GM18508 (cell line): ENCODE measurements at regions not wholly inside any gene's neighbourhood (a gene's known extent, or its start where the extent isn't known, plus 50 kb on each side); places are given as distances from the start of the nearest gene placed in this dataset.
"Not testable (repeated sequence)": the region's sequence is repeated elsewhere in the genome, so short reads cannot be mapped to it uniquely, and the experiment has no call there.

Experiments used
- ATAC-seq: cut with Tn5 transposase; IDR thresholded peaks from one replicate; pipeline ENCODE4 v1.9.1; 2021; ENCODE audit warnings: moderate number of reproducible peaks; ENCODE audit not compliant: insufficient read depth, unreplicated experiment

- ATAC-seq = no peak
These were observed 657.9 kb downstream of the TAF11L14 start for GRCh38 chr5:18292146-18292545.

- ATAC-seq = not testable (repeated sequence)
These were observed 661.4 kb downstream of the TAF11L14 start for GRCh38 chr5:18295696-18296095.

DNA sequence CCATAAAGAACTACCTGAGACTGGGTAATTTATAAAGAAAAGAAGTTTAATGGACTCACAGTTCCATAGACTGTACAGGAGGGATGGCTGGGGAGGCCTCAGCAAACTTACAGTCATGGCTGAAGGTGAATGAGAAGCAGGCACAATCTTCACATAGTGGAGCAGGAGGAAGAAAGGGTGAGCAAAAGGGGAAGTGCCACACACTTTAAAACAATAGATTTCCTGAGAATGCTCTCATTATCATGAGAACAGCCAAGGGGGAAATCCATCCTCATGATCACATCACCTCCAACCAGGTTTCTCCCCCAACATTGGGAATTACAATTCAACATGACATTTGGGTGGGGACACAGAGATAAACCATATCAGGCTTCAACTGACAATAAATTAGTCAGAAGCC is 664.9 kb downstream of the TAF11L14 start:
- no peak for ATAC-seq

- ATAC-seq = peak; percentile 72
These were observed 671.1 kb downstream of the TAF11L14 start for GRCh38 chr5:18305288-18305924.

DNA sequence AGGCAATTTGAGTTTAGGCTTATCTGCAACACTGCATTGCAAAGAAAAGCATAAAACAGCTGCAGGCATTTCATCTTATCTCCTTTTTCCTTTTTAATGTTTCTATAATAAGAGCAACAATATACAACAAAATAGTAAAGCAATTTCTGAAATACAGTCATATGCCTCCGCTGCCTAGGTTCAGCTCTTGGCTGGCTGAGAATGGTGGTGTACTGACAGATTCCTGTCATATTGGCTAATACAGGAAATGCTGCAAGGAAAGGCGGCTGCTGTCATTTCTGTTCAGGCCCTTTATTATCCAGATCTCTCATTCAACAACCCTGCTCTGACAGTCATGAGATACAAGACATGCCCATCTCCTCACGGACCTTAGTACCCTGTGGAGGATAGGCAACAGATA is 677.0 kb downstream of the TAF11L14 start:
- no peak for ATAC-seq

GRCh38 chr5:18312016-18312415 is 677.8 kb downstream of the TAF11L14 start:
- no peak for ATAC-seq

GRCh38 chr5:18314192-18314778 is 680.0 kb downstream of the TAF11L14 start:
- ATAC-seq = no peak

DNA sequence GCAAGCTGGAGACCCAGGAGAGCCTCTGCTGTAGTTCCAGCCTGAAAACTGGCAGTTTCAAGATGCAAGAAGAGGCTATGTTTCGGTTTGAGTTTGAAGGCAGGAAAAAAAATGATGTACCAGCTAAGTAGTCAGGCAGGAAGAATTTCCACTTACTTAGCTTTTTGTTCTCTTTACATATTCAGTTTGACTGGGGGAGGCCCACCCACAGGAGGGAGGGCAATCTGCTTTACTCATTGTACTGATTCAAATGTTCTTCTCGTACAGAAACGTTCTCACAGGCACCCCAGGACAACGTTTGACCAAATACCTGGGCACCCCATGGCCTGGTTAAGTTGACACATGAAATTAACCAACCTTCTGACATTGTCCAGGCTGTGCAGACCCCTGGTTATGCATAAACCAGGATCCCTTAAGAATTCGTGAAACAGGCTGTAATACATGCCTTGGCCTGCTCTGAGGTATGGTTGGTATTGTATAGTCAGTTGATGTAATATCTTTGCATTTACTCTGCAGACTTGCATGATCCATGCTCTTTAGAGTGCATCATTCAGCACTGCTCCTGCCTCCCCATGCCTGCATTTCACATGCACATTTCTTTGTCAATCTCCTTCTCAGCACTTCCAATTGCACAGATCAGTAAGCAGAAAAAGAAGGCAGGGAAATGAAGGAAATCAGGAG is 687.1 kb downstream of the TAF11L14 start:
- ATAC-seq = no peak

DNA sequence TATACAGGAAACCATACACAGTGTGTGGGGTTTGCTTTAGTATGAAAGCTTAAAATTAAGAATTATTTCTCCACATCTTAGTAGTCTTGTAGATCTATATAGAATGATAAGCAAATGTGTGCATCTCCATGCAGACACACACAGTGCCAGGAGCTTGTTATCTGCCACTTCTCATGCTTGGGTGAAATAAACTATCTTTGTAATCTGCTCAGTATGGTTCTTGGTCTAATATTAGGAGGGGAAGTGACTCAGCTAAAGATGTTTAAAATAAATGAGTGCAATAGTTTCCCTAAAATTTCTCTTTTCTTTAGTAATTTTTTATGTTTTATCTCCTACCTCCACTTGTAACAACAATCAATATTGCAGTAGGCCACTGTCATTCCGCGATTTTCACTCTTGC is 689.6 kb downstream of the TAF11L14 start:
- ATAC-seq = no peak

- no peak for ATAC-seq
These were observed 691.2 kb downstream of the TAF11L14 start for GRCh38 chr5:18325431-18325830.

DNA sequence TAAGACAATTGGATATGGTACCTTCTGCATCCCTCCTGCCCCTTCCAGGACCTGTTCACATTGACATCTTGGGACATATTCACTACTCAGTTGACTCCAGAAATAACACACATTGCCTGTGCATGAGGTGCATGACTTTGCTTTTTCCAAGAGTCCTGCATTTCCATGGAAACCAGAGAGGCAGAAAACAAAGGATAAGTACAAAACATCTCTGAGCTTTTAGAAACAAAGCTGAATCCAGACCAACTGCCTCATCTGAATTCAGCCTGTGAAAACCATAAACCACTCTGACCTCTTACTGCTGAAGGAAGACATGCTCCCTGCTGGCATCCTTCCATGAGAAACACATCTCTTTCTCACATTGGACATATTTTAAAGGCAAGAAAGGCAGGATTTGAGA is 695.1 kb downstream of the TAF11L14 start:
- ATAC-seq = no peak

DNA sequence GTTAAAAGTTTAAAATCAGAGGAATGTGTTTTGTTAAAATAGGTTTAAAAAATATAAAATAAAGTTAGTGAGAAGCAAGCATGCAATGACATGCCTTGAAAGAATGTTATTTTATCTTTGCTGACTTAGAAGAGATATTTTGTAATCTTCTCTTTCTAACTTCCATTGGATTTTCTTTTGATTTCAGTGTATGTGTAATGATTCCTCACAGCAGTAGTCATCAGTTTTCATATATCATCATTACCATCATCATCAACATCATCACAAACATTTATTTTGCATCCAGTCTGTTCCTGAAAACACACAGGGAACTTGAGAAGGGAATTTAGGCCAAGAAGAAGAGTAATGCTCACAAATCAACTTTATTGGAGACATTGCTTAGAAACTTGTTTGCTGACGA is 699.6 kb downstream of the TAF11L14 start:
- ATAC-seq = no peak

DNA sequence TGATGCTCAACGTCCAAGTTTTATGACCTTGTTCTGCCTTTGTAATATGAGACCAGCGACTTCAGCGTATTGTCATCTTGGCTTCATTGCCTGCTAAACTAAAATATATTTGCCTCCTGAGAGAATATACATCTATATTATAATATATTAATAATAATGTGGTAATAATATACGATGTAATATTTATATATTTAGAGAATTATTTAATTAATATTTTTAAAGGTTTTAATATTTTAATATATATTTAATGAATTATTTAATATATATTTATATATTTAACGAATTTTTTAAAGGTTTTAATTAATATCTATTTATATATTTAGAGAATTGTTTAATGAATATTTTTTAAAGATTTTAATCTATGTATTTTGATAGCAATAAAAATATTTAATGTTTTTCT is 700.7 kb downstream of the TAF11L14 start:
- no peak for ATAC-seq

- no peak for ATAC-seq
These were observed 720.6 kb downstream of the TAF11L14 start for GRCh38 chr5:18354828-18355227.

GRCh38 chr5:18357486-18357885 is 723.2 kb downstream of the TAF11L14 start:
- no peak for ATAC-seq

- ATAC-seq = no peak
These were observed 732.0 kb downstream of the TAF11L14 start for GRCh38 chr5:18366234-18366633.

DNA sequence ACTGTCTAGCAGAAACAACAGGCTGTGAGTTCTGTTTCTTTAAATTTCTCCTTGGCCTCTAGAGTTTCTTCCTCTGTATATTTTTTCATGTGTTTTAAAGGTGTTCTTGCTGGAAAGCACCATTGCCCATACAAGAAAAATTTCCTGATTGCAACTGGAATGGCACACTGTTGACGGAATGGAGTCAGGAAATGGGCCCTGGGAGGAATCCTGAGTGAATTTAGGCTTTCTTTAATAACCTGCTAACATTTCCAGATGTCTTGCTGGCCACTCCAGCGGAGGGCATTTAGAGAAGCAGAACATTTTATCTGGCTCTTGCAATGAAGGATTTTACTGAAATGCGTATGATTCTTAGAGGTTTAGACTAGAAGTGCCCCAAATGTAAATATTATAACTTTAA is 736.3 kb downstream of the TAF11L14 start:
- no peak for ATAC-seq

- no peak for ATAC-seq
These were observed 741.4 kb downstream of the TAF11L14 start for GRCh38 chr5:18375641-18376040.

DNA sequence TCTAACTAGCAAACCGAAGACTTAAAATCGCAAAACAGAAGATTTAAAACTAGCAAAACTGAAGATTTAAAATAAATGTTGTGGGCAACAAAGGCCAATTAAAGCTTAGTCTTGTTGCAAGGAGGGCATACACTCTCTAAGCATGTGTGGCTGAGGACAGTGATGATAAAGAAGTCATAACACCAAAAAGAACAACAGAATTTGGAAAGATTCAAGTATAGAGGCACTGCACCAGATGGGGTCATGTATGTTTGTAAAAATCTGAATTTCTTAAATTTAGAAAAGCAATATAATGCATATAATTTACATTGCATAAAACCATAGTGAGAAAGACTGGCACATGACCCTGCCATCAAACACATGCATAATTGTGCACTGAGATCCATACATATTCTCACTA is 743.8 kb downstream of the TAF11L14 start:
- no peak for ATAC-seq

GRCh38 chr5:18379189-18379588 is 744.9 kb downstream of the TAF11L14 start:
- ATAC-seq = no peak

GRCh38 chr5:18380729-18381362 is 746.6 kb downstream of the TAF11L14 start:
- no peak for ATAC-seq
